HG02970 (cell line): ENCODE measurements at regions not wholly inside any gene's neighbourhood (a gene's known extent, or its start where the extent isn't known, plus 50 kb on each side); places are given as distances from the start of the nearest gene placed in this dataset.
A peak's percentile ranks its signal among the peaks of the same experiment; 100 is the strongest.

Source experiments
- ATAC-seq: cut with Tn5 transposase; IDR thresholded peaks from one replicate; pipeline ENCODE4 v1.9.1; 2021; ENCODE audit warnings: mild to moderate bottlenecking, moderate library complexity, moderate number of reproducible peaks; ENCODE audit not compliant: unreplicated experiment, low FRiP score

DNA sequence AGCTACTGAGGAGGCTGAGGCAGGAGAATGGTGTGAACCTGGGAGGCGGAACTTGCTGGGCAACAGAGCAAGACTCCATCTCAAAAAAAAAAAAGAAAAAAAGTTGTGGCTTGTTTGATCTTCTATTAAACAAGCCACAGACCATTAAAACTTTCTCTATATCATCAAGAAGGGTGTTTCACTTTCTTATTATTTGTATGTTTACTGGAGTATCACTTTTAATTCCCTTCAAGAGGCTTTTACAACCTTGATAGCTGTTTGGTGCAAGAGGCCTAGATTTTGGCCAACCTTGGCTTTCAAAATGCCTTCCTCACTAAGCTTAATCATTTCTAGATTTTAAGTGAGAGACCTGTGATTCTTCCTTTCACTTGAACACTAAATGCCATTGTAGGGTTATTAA lies 339.1 kb downstream of the TSN start:
- ATAC-seq, result no peak

DNA sequence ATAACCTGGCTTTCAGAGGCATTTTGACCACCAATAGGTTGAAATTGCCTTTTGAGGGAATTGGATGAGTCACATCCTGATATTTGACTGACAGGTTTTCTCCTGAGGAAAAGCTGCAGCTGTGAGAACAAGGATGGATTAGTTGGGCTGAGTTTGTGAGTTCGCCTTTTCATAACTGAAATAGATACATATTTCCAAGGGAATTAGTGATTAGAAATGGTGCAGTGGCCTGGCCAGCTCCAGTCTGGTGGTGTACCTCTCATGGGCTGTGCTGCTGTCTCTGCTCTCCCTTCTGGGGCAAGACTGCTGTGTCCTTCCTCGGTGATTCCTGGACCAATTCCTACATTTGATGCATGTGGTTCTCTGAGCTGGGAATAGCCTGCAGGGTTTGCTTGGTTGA lies 341.3 kb downstream of the TSN start:
- no peak for ATAC-seq

DNA sequence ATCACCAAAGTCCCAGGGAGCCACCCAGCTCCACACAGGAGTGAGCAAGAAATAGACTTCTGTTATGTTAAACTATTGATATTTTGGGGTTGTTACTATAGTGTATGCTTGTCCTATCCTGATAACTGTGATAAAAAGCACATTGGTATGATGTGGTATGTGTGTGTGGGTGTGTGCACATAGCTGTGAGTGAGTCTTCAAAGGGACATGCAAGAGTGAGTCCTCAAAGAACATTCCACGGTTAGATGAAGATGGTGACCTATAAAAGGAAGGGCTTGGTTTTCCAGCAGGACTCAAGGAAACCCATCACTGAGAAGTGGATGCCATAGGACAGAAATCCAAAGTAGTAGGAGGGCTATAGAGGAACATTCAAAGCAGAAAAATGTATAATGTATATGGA lies 342.9 kb downstream of the TSN start:
- no peak for ATAC-seq

DNA sequence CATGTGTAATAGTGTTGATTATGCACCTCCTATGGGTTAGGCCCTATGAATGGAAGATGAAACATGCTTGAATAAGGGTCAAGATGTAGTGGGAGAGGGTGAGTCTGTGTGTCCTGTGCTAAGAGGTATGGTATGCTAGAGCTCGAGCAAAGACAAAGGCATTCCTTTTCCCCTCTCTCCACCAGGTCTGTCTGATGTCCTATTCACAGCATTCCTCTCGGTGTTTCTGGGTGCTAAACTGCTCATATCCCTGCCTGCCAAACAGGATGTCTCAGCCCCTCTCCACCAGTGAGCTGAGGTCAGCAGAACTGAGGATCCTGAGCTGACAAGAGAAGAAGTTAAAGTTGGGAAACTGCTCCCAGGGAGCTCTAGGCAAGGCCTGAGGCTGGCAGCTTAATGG lies 344.9 kb downstream of the TSN start:
- ATAC-seq, result no peak

DNA sequence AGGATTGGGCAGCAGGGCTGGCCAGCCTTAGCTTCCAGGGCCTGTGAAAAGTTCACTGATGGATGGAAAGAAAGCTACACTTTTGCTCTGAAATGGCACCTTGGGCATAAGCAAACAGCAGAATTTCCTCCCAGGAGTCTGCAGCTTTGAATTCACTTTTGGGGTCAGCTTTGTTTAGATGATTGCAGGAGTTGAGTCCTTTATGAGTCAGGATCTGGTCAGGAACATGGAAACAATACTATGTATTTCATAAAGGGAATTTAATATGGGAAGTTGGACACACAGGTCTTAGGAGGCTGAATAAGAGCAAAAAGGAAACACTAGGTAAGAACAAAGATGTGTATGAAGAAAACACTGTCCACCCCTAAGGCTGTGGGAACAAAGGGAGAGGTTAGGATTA lies 345.3 kb downstream of the TSN start:
- ATAC-seq, result no peak

DNA sequence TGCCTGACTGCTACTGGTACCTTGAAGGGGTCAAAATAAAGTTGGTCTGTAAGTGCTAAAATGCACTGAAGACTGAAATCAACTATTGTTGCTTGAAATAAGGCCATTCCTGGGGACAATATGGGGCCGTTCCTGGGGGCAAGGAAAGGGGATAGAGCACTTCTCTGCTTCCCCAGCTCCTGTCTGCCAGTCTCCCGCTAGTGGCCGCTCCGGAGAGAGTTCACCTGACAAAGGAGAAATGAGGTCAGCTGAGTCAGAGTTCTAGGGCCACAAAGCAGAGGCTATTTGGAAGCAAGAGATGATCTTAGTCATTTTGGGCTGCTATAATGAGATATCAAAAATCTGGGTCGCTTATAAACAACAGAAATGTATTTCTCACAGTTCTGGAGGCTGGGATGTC lies 345.9 kb downstream of the TSN start:
- no peak for ATAC-seq

DNA sequence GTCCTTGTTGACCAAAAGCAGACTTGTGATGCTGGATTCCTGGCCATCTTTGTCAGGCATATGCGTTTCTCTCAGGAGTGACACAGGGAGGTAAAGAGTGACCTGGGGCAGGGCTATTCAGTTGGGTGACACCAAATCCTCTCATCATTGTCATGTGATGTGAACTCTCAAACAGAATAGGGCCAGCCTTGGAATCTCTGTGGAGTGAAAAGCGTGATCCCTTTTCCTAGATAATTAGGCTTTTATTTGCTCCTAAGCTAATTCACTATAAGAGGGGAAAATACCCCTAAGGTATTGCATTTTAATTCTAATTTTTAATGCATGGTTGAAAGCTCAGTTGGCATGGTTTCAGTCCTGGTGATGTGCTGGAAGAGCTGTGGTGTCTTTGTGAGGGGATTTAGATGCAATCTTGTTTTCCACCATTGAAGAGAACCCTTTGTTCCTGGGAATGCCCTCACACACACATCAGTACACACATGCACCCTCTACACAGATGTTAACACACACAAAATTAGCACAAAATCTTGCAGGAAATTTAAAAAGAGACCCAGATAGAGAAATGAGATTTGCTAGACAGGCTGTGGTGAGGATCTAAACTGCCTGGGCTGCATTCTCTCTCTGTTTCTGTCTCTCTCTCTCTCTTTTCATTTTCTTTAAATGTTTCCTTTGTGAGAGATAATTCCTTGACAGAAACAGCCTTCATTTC lies 349.9 kb downstream of the TSN start:
- no peak for ATAC-seq

DNA sequence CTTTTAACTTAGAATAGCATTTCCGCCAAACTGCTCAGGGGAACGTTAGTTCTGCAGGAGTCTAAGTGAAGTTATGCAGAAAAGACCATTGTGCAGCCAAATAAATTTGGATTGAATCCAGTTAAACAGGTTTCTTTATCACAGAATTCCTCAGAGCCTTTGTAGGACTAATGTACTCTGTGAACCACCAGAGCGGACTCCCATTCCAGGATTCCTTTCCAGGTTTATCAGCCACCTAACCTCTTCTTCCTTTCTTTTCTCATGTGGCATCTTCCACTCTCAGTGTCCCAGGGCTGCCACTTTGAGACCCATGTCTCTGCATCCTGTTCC lies 350.4 kb downstream of the TSN start:
- no peak for ATAC-seq

DNA sequence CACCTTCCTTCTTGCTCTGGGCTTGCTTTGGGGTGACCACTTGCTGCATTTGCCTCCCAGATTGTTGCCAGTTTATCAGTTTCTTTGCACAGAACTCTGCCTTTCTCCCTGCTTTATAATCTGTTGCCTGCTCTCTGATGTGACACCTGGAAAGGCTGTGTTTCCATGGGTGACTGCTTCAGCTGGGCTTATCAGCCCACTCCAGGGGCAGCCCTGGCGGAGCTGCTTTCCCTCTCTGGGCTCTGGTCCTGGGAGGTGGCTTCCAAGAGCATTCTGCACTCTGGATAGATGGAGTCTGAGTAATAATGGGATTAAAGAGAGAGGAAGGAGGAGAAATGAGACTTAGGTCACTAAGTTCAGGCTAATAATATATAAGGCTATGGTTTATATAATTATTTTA lies 352.7 kb downstream of the TSN start:
- no peak for ATAC-seq

DNA sequence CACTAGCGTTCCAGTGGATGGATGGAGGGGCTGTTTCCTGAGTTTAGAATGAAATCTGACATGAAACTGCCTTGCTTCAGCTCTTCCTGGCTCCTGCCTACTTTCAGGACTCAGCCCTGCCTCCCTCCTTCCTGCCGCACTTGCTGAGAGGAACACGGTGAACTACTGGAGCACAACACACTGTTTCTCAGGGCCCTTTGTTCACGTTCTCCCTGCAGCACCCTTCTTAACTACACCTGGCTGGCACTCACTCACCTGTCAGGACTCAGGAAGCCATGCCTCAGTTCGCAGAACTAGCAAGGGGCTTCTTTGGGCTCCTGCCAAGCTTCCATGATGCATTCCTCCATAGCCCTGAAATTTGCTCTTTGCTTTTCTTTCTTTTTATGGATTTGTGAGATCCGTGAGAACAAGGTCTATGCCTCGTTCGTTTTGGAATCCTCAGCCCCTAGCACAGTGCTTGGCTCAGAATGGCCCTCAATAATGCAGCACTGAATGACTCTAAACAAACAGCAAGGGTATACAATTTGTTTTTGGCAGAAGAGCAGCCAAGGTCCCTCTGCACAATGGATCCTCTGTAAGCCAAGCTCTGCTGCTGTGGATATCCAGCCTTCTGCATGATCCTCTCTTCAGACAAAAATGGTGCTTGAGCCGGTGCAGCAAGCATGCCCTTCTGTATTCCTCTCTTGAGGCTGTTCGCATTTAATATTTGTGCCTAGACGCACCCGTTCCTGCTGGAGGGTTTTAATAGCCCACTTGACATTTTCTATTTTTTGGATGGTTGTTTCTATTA lies 357.0 kb downstream of the TSN start:
- ATAC-seq, result no peak

DNA sequence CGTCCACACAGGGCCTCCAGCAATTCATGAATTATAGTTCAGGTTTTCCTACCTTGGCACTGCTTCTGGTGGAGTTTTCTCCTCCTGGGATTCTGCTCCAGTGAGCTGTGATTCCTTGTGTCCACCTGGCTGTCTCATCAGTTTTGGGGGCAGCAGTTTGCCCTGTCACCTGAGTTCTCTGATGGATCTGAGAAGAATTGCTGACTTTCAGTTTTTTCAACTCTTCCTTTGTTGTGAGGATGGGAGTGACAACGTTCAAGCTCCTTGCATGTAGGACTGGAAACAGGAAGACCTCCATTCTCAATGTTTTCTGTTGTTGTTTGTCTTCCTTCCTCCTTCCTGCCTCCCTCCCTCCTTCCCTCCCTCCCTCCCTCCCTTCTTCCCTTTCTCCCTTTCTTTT lies 359.0 kb downstream of the TSN start:
- ATAC-seq, result no peak

DNA sequence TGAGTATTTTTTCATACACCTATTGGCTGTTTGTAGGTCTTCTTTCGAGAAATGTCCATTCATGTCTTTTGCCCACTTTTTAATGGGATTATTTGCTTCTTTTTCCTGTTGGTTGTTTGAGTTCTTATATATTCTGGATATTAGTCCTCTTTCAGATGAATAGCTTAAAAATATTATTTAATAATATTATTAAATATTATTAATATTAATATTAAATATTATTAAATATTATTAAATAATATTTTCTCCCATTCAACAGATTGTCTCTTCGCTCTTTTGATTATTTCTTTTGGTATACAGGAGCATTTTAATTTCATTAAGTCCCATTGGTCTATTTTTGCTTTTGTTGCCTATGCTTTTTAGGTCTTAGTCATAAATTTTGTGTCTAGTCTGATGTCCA lies 361.9 kb downstream of the TSN start:
- no peak for ATAC-seq

DNA sequence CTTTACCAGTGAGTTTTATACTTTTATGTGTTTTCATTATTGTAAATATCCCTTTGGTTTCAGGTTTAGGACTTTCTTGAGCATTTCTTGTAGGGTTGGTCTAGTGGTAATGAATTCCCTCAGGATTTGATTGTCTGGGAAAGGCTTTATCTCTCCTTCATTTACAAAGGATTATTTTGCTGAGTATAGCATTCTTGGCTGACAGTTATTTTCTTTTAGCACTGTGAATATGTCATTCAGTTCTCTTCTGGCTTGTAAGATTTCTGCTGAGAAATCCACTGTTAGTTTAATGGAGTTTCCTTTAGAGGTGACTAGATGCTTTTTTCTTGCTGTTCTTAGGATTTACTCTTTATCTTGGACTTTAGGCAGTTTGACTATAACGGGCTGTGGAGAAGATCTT lies 373.9 kb downstream of the TSN start:
- no peak for ATAC-seq

DNA sequence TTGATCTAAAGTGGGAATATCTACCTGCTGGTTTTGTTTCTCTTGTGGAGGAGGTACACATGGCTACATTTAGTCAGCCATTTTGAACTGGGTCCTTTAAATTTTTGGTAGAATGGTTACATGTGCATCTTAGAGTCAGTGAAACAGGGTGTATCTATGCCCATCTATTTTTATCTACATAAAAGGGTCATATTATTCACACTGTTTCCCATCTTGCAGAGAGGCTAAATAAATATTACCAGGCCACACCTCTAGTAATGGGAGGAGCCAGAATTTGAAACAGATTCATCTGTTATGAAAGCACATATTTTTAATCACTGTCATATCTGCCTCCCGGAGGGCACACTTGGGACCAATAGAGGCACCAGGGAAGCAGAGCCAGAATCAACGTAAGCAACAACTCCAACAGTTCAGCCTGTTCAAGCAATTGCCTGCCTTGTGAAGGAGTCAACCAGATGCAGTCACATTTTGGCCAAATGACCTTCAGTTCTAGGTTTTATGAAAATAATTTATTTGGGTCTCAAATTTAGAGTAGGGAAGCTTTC lies 376.8 kb downstream of the TSN start:
- ATAC-seq, result no peak

DNA sequence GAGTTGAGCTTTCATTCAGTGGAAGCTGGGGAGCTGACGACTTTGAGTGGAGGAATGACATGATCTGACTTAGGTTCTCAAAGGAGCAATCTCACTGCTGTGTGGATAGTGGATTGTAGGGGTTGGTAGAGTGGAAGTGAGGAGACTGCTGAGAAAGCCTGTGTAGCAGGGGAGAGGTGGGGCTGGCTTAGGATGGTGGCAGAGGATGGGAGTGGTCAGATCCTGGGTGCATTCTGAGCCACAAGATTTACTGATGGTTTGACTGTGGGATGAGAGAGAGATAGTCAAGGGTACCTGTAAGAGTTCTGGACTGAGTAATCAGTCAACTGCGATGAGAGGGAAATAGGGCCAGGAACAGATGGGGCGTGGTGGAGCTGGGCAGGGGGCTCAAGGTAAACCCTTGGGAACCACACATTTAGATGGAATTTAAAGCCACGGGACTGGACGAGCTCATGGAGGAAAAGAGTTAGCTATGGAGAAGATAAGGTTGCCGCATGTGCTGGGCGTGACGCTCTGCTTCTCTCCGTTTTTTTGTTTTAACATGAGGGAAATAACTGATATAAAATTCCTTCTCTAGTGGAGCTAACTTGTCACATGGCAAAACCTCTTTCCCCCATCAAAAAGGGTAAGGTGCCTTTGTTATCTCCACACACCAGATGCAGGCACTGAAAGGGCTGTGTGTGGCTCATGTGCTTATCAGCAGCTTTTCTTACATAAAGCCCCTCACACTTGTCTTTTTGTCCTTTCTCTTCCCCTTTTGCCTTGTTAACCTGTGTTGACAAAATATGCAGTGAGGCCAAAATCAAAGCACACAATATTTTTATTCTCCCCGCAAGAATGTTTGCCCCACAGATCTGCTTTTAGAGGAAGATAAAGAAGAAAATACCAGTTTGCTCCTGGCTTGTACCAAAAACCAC lies 379.8 kb downstream of the TSN start:
- ATAC-seq, result no peak

DNA sequence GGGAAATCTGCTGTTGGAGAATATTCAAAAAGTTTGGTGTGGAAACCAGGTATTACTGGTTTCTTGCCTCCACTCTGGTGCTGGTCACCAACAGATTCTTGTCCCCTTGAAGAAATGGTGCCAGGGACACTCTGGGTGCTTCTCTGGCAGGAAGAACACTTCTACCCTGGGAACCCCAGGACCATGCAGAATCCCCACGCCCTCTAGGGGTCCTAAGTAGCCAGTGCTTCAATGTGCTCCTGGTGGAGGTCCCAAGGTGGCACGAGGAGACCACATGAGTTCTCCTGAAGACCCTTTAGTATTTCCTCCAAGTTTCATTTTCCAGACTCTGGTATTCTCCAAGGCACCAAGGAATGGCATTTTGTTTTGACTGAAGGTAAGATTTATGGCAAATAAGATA lies 380.6 kb downstream of the TSN start:
- peak; percentile 75 for ATAC-seq

DNA sequence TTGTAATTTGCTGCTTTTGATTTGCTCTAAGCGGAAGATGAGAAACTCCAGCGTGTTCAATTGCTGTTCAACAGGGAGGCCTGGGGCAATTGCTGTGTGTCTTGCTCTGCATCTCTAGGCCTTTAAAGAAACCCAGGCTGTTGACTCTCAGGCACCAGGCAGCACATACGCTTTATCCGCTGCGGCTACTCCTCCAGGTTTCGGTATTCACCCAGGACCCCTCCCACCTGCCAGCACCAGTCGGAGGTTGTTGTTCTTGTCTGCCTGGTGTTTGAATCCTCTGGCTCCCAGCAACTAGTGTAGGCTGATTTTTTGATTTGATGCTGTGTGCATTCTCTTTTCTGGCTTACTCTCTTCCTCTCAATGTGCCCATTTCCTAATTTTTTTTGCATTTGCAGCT lies 383.1 kb downstream of the TSN start:
- ATAC-seq, result no peak

DNA sequence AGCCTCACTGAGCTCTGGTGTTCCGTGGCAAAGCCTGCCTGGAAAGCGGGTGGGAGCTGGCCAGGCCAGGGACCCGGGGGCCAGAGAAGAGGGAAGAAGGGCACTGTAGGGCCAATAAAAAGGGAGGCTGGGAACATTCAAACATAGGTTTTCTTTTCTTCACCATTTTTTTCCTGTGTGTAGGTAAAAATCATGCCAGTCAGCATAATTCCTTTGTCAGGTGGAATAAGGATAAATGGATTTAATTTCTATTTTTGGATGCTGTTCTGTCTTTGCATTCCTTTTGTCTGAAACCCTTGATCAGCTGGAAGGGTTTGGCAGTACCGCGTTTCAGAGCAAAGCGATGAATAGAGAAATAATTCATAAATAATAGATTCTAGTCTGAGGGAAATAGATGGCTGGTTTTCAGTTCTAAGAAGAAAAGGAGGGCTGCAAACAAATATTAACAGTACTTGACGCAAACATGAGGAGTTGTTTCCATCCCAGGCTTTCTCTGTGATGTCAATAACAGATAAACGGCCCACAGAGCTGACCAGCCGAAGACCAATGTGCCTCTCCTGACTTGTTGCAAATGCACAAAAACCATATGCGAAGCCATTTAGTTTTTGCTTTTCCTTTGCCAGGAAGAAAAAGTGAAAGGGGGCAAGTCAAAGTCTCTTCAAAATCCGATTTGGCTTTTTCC lies 384.4 kb downstream of the TSN start:
- ATAC-seq, result no peak

DNA sequence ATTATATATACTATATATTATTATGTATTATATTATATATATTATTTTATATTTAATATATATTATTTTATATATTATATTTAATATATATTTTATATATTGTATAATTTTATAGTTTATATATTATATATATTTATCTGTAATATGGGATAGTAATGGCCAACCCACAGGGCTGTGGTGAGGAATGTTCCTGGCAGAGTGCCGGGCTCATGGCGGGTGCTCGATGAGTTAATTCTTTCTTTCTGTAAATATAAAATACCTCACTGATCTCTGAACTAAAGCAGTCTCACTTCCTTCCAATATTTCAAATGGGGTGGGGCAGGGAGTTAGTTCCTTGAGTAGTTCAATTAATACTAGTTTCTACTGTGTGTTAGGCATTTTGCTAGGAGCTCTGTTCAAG lies 389.4 kb downstream of the TSN start:
- ATAC-seq, result no peak

DNA sequence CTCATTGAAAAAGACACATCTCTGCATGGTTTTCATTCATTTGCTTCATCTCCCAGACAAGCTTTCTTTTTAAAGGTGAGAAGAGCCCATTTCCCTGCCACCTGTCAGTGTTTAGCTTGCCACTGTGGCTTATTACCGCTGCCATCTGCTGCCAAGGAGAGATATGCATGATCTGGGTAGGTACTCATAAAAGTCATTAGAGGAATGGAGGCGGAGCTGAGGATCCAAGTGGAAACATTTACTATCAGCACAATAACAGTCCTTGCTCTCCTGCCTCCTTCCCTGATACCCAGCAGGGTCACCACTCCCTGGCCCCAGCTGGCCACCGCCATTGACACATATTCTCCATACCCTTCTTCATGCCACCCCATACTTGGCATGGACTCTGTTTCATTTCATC lies 390.4 kb downstream of the TSN start:
- no peak for ATAC-seq
